Smooth muscle cell (in vitro differentiated cells): ENCODE measurements at regions not wholly inside any gene's neighbourhood (a gene's known extent, or its start where the extent isn't known, plus 50 kb on each side); places are given as distances from the start of the nearest gene placed in this dataset.
"Not testable (repeated sequence)": the region's sequence is repeated elsewhere in the genome, so short reads cannot be mapped to it uniquely, and the experiment has no call there.

Source experiments
- DNase-seq: peaks from one replicate; lab custom pipeline; 2025; ENCODE audit not compliant: unreplicated experiment; lab: John Stamatoyannopoulos, UW
- H2AFZ ChIP-seq: fragments of 200-600 bp; sonication (generic); 2 replicates; pipeline ENCODE4 v1.6.0; 2016; ENCODE audit warnings: antibody characterized with exemption, low read depth, mild to moderate bottlenecking
- H3F3A ChIP-seq: fragments of 200-600 bp; sonication (generic); 2 replicates; pipeline ENCODE4 v1.6.0; 2017; ENCODE audit warnings: antibody characterized with exemption, low read depth
- H3K27ac ChIP-seq: fragments of 200-600 bp; sonication (generic); 2 replicates; pipeline ENCODE4 v1.5.1; 2016; ENCODE audit warnings: low read depth, mild to moderate bottlenecking
- H3K27me3 ChIP-seq: fragments of 200-600 bp; sonication (generic); 2 replicates; pipeline ENCODE4 v1.6.1; 2016; ENCODE audit warnings: low read depth, mild to moderate bottlenecking
- H3K36me3 ChIP-seq: fragments of 200-600 bp; sonication (generic); 2 replicates; pipeline ENCODE4 v1.5.1; 2016; ENCODE audit warnings: low read depth
- H3K4me1 ChIP-seq: fragments of 200-600 bp; sonication (generic); 2 replicates; pipeline ENCODE4 v1.5.1; 2016; ENCODE audit warnings: low read depth
- H3K4me2 ChIP-seq: fragments of 200-600 bp; sonication (generic); 2 replicates; pipeline ENCODE4 v1.6.0; 2016; ENCODE audit warnings: mild to moderate bottlenecking
- H3K4me3 ChIP-seq: fragments of 200-600 bp; sonication (generic); 2 replicates; pipeline ENCODE4 v1.5.1; 2016; ENCODE audit warnings: mild to moderate bottlenecking
- H3K79me2 ChIP-seq: fragments of 200-600 bp; sonication (generic); 2 replicates; pipeline ENCODE4 v1.6.0; 2016; ENCODE audit warnings: low read depth, mild to moderate bottlenecking
- H3K9ac ChIP-seq: fragments of 200-600 bp; sonication (generic); 2 replicates; pipeline ENCODE4 v1.6.0; 2016; ENCODE audit warnings: low read depth
- H3K9me3 ChIP-seq: fragments of 200-600 bp; sonication (generic); replicated peaks from 2 replicates; pipeline ENCODE4 v1.5.1; 2016; ENCODE audit warnings: low read depth
- H4K20me1 ChIP-seq: fragments of 200-600 bp; sonication (generic); 2 replicates; pipeline ENCODE4 v1.6.0; 2016; ENCODE audit warnings: low read depth
- CTCF ChIP-seq: fragments of 200-600 bp; sonication (generic); IDR thresholded peaks from 2 replicates; pipeline ENCODE4 v1.5.1; 2017; ENCODE audit warnings: borderline replicate concordance, mild to moderate bottlenecking, antibody characterized with exemption; ENCODE audit not compliant: insufficient read depth, poor library complexity, severe bottlenecking
- WGBS: methylation state at CpG from one replicate; pipeline ENCODE4 v1.1.7; 2016; ENCODE audit warnings: low lambda C conversion rate; 5-methylcytosine and 5-hydroxymethylcytosine counted together

GRCh38 chr12:60758224-60758623 is 1162.4 kb downstream of the SLC16A7 start:
- H2AFZ ChIP-seq, result no peak overlapping the region
- no peak for DNase-seq
- H3K9ac ChIP-seq, result no peak overlapping the region
- no peak overlapping the region for H3K4me2 ChIP-seq
- H3K79me2 ChIP-seq, result no peaks in the 10 kb centered on the region
- H3K27me3 ChIP-seq, result no peaks in the 10 kb centered on the region
- no peaks in the 10 kb centered on the region for H3K36me3 ChIP-seq
- 57% methylated on average over 1 of the region's 1 CpG for whole genome bisulfite sequencing
- no peak overlapping the region for H3K27ac ChIP-seq
- no peaks in the 10 kb centered on the region for H3F3A ChIP-seq
- no peaks in the 10 kb centered on the region for H3K9me3 ChIP-seq
- TF ChIP-seq CTCF, result no peak
- H3K4me3 ChIP-seq, result no peak overlapping the region
- no peaks in the 10 kb centered on the region for H3K4me1 ChIP-seq
- no peaks in the 10 kb centered on the region for H4K20me1 ChIP-seq

- 74% methylated on average over 1 of the region's 1 CpG for WGBS
- H3K36me3 ChIP-seq, result no peaks in the 10 kb centered on the region
- H3K79me2 ChIP-seq, result no peaks in the 10 kb centered on the region
- H3F3A ChIP-seq, result no peaks in the 10 kb centered on the region
- H3K9me3 ChIP-seq, result no peaks in the 10 kb centered on the region
- H3K4me3 ChIP-seq, result no peak overlapping the region
- H4K20me1 ChIP-seq, result no peaks in the 10 kb centered on the region
- no peak for DNase-seq
- no peak for TF ChIP-seq CTCF
- H3K4me1 ChIP-seq, result no peaks in the 10 kb centered on the region
- no peak overlapping the region for H3K27ac ChIP-seq
- H3K27me3 ChIP-seq, result no peaks in the 10 kb centered on the region
- no peak overlapping the region for H3K4me2 ChIP-seq
- H2AFZ ChIP-seq, result no peak overlapping the region
- H3K9ac ChIP-seq, result no peak overlapping the region
Measured at GRCh38 chr12:60760965-60761364, 1165.1 kb downstream of the SLC16A7 start.

- not testable (repeated sequence) for H3K36me3 ChIP-seq
- WGBS, result 84% methylated on average over 1 of the region's 1 CpG
Measured at GRCh38 chr12:60801166-60801565, 1205.3 kb downstream of the SLC16A7 start.

GRCh38 chr12:60803147-60803546 is 1207.3 kb downstream of the SLC16A7 start:
- Histone ChIP-seq H3F3A (no peaks in the 10 kb centered on the region), H3K27me3 (no peaks in the 10 kb centered on the region), H3K4me2 (peak overlapping the region; percentile 7), H3K79me2 (no peaks in the 10 kb centered on the region), H3K36me3 (no peaks in the 10 kb centered on the region), H4K20me1 (no peaks in the 10 kb centered on the region), H3K4me1 (no peaks in the 10 kb centered on the region), H3K9ac (no peak overlapping the region), H3K9me3 (no peaks in the 10 kb centered on the region), H3K4me3 (no peak overlapping the region), H3K27ac (no peak overlapping the region), H2AFZ (no peak overlapping the region)
- no peak for DNase-seq
- 37% methylated on average over 2 of the region's 2 CpGs for whole genome bisulfite sequencing
- TF ChIP-seq CTCF, result no peak

More at GRCh38 chr12:60801166-60801565, 1205.3 kb downstream of the SLC16A7 start:
- not testable (repeated sequence) for H3K27ac ChIP-seq, H4K20me1 ChIP-seq, H3K4me3 ChIP-seq, H2AFZ ChIP-seq, H3F3A ChIP-seq, H3K79me2 ChIP-seq, H3K9me3 ChIP-seq, H3K27me3 ChIP-seq, H3K9ac ChIP-seq, H3K4me1 ChIP-seq, DNase-seq, H3K4me2 ChIP-seq
